NB4 (cell line): ENCODE measurements at regions not wholly inside any gene's neighbourhood (a gene's known extent, or its start where the extent isn't known, plus 50 kb on each side); places are given as distances from the start of the nearest gene placed in this dataset.

ENCODE experiments used
- CTCF ChIP-seq: IDR thresholded peaks from one replicate; pipeline ENCODE4 v1.5.1; 2012; ENCODE audit warnings: low read depth, low read length
- MAX ChIP-seq: IDR thresholded peaks from 2 replicates; pipeline ENCODE4 v1.6.1; 2011; ENCODE audit warnings: low read depth, low read length
- MYC ChIP-seq: IDR thresholded peaks from 2 replicates; pipeline ENCODE4 v1.6.1; 2011; ENCODE audit warnings: low read depth, low read length
- POLR2A ChIP-seq: IDR thresholded peaks from 2 replicates; pipeline ENCODE4 v1.6.1; 2011; ENCODE audit warnings: mild to moderate bottlenecking; ENCODE audit not compliant: insufficient read length; ENCODE audit errors: extremely low read depth

- TF ChIP-seq CTCF = no peak
- no peak for TF ChIP-seq POLR2A
- TF ChIP-seq MAX = no peak
- TF ChIP-seq MYC = no peak
Observed at GRCh38 chr6:104173668-104174067, 686.1 kb downstream of the HACE1 start.
